GM23338 (cell line): ENCODE measurements at regions not wholly inside any gene's neighbourhood (a gene's known extent, or its start where the extent isn't known, plus 50 kb on each side); places are given as distances from the start of the nearest gene placed in this dataset.

Experiments
- ATAC-seq: fragments of 200-7000 bp; cut with Tn5 transposase; 3 replicates; pipeline ENCODE4 v1.9.1; 2020
- DNase-seq: peaks from one replicate; pipeline ENCODE4 v3.0.0-alpha.2; 2015; ENCODE audit warnings: low spot score
- H2AFZ ChIP-seq: fragments of 200-600 bp; sonication (generic); 2 replicates; pipeline ENCODE4 v1.8.0; 2016; ENCODE audit warnings: antibody characterized with exemption, mild to moderate bottlenecking, moderate library complexity
- H3F3A ChIP-seq: fragments of 200-600 bp; sonication (generic); replicated peaks from 2 replicates; pipeline ENCODE4 v1.8.0; 2017; ENCODE audit warnings: antibody characterized with exemption, mixed run types, low read depth
- H3K27ac ChIP-seq: fragments of 200-600 bp; sonication (generic); 2 replicates; pipeline ENCODE4 v1.6.1; 2016; ENCODE audit warnings: low read depth
- H3K27me3 ChIP-seq: fragments of 200-600 bp; sonication (generic); 2 replicates; pipeline ENCODE4 v1.8.0; 2016; ENCODE audit warnings: mild to moderate bottlenecking, mixed run types, moderate library complexity; ENCODE audit not compliant: insufficient read depth
- H3K36me3 ChIP-seq: fragments of 200-600 bp; sonication (generic); 2 replicates; pipeline ENCODE4 v1.8.0; 2016; ENCODE audit warnings: mild to moderate bottlenecking; ENCODE audit not compliant: insufficient read depth
- H3K4me1 ChIP-seq: fragments of 200-600 bp; sonication (generic); 2 replicates; pipeline ENCODE4 v1.8.0; 2016; ENCODE audit warnings: mild to moderate bottlenecking, moderate library complexity; ENCODE audit not compliant: insufficient read depth
- H3K4me2 ChIP-seq: fragments of 200-600 bp; sonication (generic); 2 replicates; pipeline ENCODE4 v1.7.1; 2017; ENCODE audit warnings: mixed run types
- H3K4me3 ChIP-seq: fragments of 200-600 bp; sonication (generic); 2 replicates; pipeline ENCODE4 v1.6.1; 2016; ENCODE audit warnings: mixed run types
- H3K79me2 ChIP-seq: fragments of 200-600 bp; sonication (generic); replicated peaks from 2 replicates; pipeline ENCODE4 v1.8.0; 2017; ENCODE audit warnings: mild to moderate bottlenecking; ENCODE audit not compliant: insufficient read depth
- H3K9me2 ChIP-seq: fragments of 200-600 bp; sonication (generic); 2 replicates; pipeline ENCODE4 v1.8.0; 2017; ENCODE audit not compliant: insufficient read depth
- H4K20me1 ChIP-seq: fragments of 200-600 bp; sonication (generic); replicated peaks from 2 replicates; pipeline ENCODE4 v1.8.0; 2017; ENCODE audit warnings: mild to moderate bottlenecking; ENCODE audit not compliant: insufficient read depth
- H3K27ac Mint-ChIP-seq: 2 replicates; pipeline ENCODE4 v1.8.0; 2020; ENCODE audit warnings: inconsistent platforms, mild to moderate bottlenecking, moderate library complexity, mixed read lengths
- H3K27me3 Mint-ChIP-seq: 3 replicates; pipeline ENCODE4 v1.8.0; 2022; ENCODE audit warnings: low read depth, mild to moderate bottlenecking, moderate library complexity, mixed read lengths, inconsistent platforms; ENCODE audit not compliant: insufficient read depth, poor library complexity
- H3K36me3 Mint-ChIP-seq: 3 replicates; pipeline ENCODE4 v1.8.0; 2021; ENCODE audit warnings: low read depth, mild to moderate bottlenecking, inconsistent platforms, moderate library complexity, mixed read lengths
- H3K4me1 Mint-ChIP-seq: 3 replicates; pipeline ENCODE4 v1.8.0; 2020; ENCODE audit warnings: mild to moderate bottlenecking, inconsistent platforms, mixed read lengths
- H3K4me3 Mint-ChIP-seq: 3 replicates; pipeline ENCODE4 v1.8.0; 2021; ENCODE audit warnings: moderate library complexity, mild to moderate bottlenecking, inconsistent platforms, mixed read lengths
- H3K9me3 Mint-ChIP-seq: 3 replicates; pipeline ENCODE4 v1.8.0; 2020; ENCODE audit warnings: moderate library complexity, mild to moderate bottlenecking, inconsistent platforms, mixed read lengths
- CREB1 ChIP-seq: fragments of 250-450 bp; sonication (Bioruptor Pico); IDR thresholded peaks from 2 replicates; pipeline ENCODE4 v1.5.0; 2020; ENCODE audit warnings: low read depth, mild to moderate bottlenecking, moderate library complexity
- EZH2 ChIP-seq: fragments of 200-600 bp; sonication (generic); IDR thresholded peaks from one replicate; pipeline ENCODE4 v1.8.0; 2017; ENCODE audit warnings: antibody characterized with exemption, mild to moderate bottlenecking, low read depth; ENCODE audit not compliant: unreplicated experiment
- EZH2phosphoT487 ChIP-seq: fragments of 200-600 bp; sonication (generic); IDR thresholded peaks from one replicate; pipeline ENCODE4 v1.8.1; 2018; ENCODE audit warnings: antibody characterized with exemption; ENCODE audit not compliant: unreplicated experiment
- JUNB ChIP-seq: IDR thresholded peaks from one replicate; pipeline ENCODE4 v1.6.1; 2016; ENCODE audit warnings: antibody characterized with exemption; ENCODE audit not compliant: unreplicated experiment
- NANOG ChIP-seq: IDR thresholded peaks from 2 replicates; pipeline ENCODE4 v1.6.1; 2016; ENCODE audit warnings: antibody characterized with exemption, borderline replicate concordance
- STAT1 ChIP-seq: IDR thresholded peaks from one replicate; pipeline ENCODE4 v1.6.1; 2016; ENCODE audit warnings: antibody characterized with exemption; ENCODE audit not compliant: unreplicated experiment
- ZNF114 ChIP-seq: fragments of 250-450 bp; sonication (Bioruptor Pico); IDR thresholded peaks from 2 replicates; pipeline ENCODE4 v1.5.0; 2020; ENCODE audit warnings: mild to moderate bottlenecking, moderate library complexity
- ZNF331 ChIP-seq: fragments of 250-450 bp; sonication (Bioruptor Pico); IDR thresholded peaks from 2 replicates; pipeline ENCODE4 v1.5.0; 2020; ENCODE audit warnings: low read depth, mild to moderate bottlenecking, moderate library complexity
- ZNF462 ChIP-seq: fragments of 250-450 bp; sonication (Bioruptor Pico); IDR thresholded peaks from 2 replicates; pipeline ENCODE4 v1.5.0; 2020; ENCODE audit warnings: mild to moderate bottlenecking, moderate library complexity
- TF ChIP-seq, protein P1 (sequence below): IDR thresholded peaks from one replicate; pipeline ENCODE4 v1.6.1; 2018; ENCODE audit warnings: antibody characterized with exemption; ENCODE audit not compliant: unreplicated experiment
- TF ChIP-seq, protein P2 (sequence below): IDR thresholded peaks from 2 replicates; pipeline ENCODE4 v1.6.1; 2016; ENCODE audit warnings: antibody characterized with exemption
- TF ChIP-seq, protein P3 (sequence below), 2 experiments: fragments of 200-600 bp in 1 of 2; sonication (generic) in 1 of 2; conservative IDR thresholded peaks; 2 replicates each; pipeline versions ENCODE4 v1.5.1 to v1.6.1; 2016 to 2017; ENCODE audit warnings: antibody characterized with exemption in 2 of 2, low read depth in 2 of 2, mild to moderate bottlenecking in 2 of 2, moderate library complexity in 1 of 2

- Mint-ChIP-seq H3K36me3 (no peaks in the 10 kb centered on the region), H3K4me3 (no peak overlapping the region), H3K27ac (no peak overlapping the region), H3K4me1 (no peaks in the 10 kb centered on the region), H3K9me3 (no peaks in the 10 kb centered on the region), H3K27me3 (peaks cover 3% of the 10 kb centered on the region)
- ATAC-seq: no peak
- DNase-seq: no peak
- no peaks in the 10 kb centered on the region for H3F3A ChIP-seq
- no peaks in the 10 kb centered on the region for H3K79me2 ChIP-seq
- H4K20me1 ChIP-seq: no peaks in the 10 kb centered on the region
- H3K4me3 ChIP-seq: no peak overlapping the region
- no peak overlapping the region for H3K27ac ChIP-seq
- H3K4me2 ChIP-seq: no peak overlapping the region
- no peak overlapping the region for H2AFZ ChIP-seq
- 0 out of 2 replicates have a peak, but pooled peaks cover 5% of the 10 kb centered on the region for H3K9me2 ChIP-seq
- no peaks in the 10 kb centered on the region for H3K27me3 ChIP-seq
- H3K36me3 ChIP-seq: no peaks in the 10 kb centered on the region
- H3K4me1 ChIP-seq: no peaks in the 10 kb centered on the region; the same call in 1 of the 2 replicates
- TF ChIP-seq, protein P1, sequence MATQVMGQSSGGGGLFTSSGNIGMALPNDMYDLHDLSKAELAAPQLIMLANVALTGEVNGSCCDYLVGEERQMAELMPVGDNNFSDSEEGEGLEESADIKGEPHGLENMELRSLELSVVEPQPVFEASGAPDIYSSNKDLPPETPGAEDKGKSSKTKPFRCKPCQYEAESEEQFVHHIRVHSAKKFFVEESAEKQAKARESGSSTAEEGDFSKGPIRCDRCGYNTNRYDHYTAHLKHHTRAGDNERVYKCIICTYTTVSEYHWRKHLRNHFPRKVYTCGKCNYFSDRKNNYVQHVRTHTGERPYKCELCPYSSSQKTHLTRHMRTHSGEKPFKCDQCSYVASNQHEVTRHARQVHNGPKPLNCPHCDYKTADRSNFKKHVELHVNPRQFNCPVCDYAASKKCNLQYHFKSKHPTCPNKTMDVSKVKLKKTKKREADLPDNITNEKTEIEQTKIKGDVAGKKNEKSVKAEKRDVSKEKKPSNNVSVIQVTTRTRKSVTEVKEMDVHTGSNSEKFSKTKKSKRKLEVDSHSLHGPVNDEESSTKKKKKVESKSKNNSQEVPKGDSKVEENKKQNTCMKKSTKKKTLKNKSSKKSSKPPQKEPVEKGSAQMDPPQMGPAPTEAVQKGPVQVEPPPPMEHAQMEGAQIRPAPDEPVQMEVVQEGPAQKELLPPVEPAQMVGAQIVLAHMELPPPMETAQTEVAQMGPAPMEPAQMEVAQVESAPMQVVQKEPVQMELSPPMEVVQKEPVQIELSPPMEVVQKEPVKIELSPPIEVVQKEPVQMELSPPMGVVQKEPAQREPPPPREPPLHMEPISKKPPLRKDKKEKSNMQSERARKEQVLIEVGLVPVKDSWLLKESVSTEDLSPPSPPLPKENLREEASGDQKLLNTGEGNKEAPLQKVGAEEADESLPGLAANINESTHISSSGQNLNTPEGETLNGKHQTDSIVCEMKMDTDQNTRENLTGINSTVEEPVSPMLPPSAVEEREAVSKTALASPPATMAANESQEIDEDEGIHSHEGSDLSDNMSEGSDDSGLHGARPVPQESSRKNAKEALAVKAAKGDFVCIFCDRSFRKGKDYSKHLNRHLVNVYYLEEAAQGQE: no peak
- TF ChIP-seq NANOG: no peak
- no peak for TF ChIP-seq JUNB
- no peak for TF ChIP-seq EZH2
- TF ChIP-seq EZH2phosphoT487: no peak
- TF ChIP-seq, protein P2, sequence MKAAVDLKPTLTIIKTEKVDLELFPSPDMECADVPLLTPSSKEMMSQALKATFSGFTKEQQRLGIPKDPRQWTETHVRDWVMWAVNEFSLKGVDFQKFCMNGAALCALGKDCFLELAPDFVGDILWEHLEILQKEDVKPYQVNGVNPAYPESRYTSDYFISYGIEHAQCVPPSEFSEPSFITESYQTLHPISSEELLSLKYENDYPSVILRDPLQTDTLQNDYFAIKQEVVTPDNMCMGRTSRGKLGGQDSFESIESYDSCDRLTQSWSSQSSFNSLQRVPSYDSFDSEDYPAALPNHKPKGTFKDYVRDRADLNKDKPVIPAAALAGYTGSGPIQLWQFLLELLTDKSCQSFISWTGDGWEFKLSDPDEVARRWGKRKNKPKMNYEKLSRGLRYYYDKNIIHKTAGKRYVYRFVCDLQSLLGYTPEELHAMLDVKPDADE: no peak
- no peak for TF ChIP-seq CREB1 (CRISPR knock-in tag)
- no peak for TF ChIP-seq ZNF114
- TF ChIP-seq ZNF462 (CRISPR knock-in tag): no peak
- TF ChIP-seq, protein P3, sequence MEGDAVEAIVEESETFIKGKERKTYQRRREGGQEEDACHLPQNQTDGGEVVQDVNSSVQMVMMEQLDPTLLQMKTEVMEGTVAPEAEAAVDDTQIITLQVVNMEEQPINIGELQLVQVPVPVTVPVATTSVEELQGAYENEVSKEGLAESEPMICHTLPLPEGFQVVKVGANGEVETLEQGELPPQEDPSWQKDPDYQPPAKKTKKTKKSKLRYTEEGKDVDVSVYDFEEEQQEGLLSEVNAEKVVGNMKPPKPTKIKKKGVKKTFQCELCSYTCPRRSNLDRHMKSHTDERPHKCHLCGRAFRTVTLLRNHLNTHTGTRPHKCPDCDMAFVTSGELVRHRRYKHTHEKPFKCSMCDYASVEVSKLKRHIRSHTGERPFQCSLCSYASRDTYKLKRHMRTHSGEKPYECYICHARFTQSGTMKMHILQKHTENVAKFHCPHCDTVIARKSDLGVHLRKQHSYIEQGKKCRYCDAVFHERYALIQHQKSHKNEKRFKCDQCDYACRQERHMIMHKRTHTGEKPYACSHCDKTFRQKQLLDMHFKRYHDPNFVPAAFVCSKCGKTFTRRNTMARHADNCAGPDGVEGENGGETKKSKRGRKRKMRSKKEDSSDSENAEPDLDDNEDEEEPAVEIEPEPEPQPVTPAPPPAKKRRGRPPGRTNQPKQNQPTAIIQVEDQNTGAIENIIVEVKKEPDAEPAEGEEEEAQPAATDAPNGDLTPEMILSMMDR (conservative IDR thresholded peaks at IDR 0.05; ENCODE audit: low read depth in 2 of 2): no peak
- no peak for TF ChIP-seq ZNF331
- TF ChIP-seq STAT1: no peak
These were observed 121.4 kb upstream of the PCED1B start for GRCh38 chr12:46958053-46958452.
